ENCODE measurements at regions not wholly inside any gene's neighbourhood (a gene's known extent, or its start where the extent isn't known, plus 50 kb on each side); places are given as distances from the start of the nearest gene placed in this dataset.
"Not testable (repeated sequence)": the region's sequence is repeated elsewhere in the genome, so short reads cannot be mapped to it uniquely, and the experiment has no call there.

GRCh38 chr4:173735585-173735984 lies 205.6 kb upstream of the HAND2 start:
- no peak overlapping the region for H3K4me3 ChIP-seq (ENCODE audit: low read depth, low read length)
- no peak for TF ChIP-seq CTCF (IDR thresholded peaks at IDR 0.05; ENCODE audit: borderline replicate concordance, insufficient read depth, low read depth, low read length)

GRCh38 chr4:173735049-173735448 lies 205.0 kb upstream of the HAND2 start:
- no peak overlapping the region for H3K4me3 ChIP-seq (ENCODE audit: low read depth, low read length)
- TF ChIP-seq CTCF (IDR thresholded peaks at IDR 0.05; ENCODE audit: borderline replicate concordance, insufficient read depth, low read depth, low read length), result no peak

GRCh38 chr4:173731257-173731656 lies 201.2 kb upstream of the HAND2 start:
- H3K4me3 ChIP-seq (ENCODE audit: low read depth, low read length), result no peak overlapping the region
- no peak for TF ChIP-seq CTCF (IDR thresholded peaks at IDR 0.05; ENCODE audit: borderline replicate concordance, insufficient read depth, low read depth, low read length)

- TF ChIP-seq CTCF (IDR thresholded peaks at IDR 0.05; ENCODE audit: borderline replicate concordance, insufficient read depth, low read depth, low read length), result no peak
- H3K4me3 ChIP-seq (ENCODE audit: low read depth, low read length), result no peak overlapping the region
Observed at GRCh38 chr4:173722075-173722474, 192.0 kb upstream of the HAND2 start.

- H3K4me3 ChIP-seq (ENCODE audit: low read depth, low read length), result not testable (repeated sequence)
Observed at GRCh38 chr4:173718504-173718903, 188.5 kb upstream of the HAND2 start.

- TF ChIP-seq CTCF (IDR thresholded peaks at IDR 0.05; ENCODE audit: borderline replicate concordance, insufficient read depth, low read depth, low read length), result no peak
Observed at GRCh38 chr4:173717581-173717980, 187.6 kb upstream of the HAND2 start.

GRCh38 chr4:173714456-173714855 lies 184.4 kb upstream of the HAND2 start:
- no peak for TF ChIP-seq CTCF (IDR thresholded peaks at IDR 0.05; ENCODE audit: borderline replicate concordance, insufficient read depth, low read depth, low read length)

More at GRCh38 chr4:173717581-173717980, 187.6 kb upstream of the HAND2 start:
- no peak overlapping the region for H3K4me3 ChIP-seq (ENCODE audit: low read depth, low read length)

GRCh38 chr4:173713026-173713425 lies 183.0 kb upstream of the HAND2 start:
- TF ChIP-seq CTCF (IDR thresholded peaks at IDR 0.05; ENCODE audit: borderline replicate concordance, insufficient read depth, low read depth, low read length), result no peak
- H3K4me3 ChIP-seq (ENCODE audit: low read depth, low read length), result no peak overlapping the region

More at GRCh38 chr4:173714456-173714855, 184.4 kb upstream of the HAND2 start:
- H3K4me3 ChIP-seq (ENCODE audit: low read depth, low read length), result no peak overlapping the region
